SHP77 treated with DMSO at 0.1 percent for 48 hours (cell line): ENCODE measurements at regions not wholly inside any gene's neighbourhood (a gene's known extent, or its start where the extent isn't known, plus 50 kb on each side); places are given as distances from the start of the nearest gene placed in this dataset.
"Not testable (repeated sequence)": the region's sequence is repeated elsewhere in the genome, so short reads cannot be mapped to it uniquely, and the experiment has no call there.

Experiments
- DNase-seq: peaks from one replicate; lab custom pipeline; 2025; lab: John Stamatoyannopoulos, UW

DNA sequence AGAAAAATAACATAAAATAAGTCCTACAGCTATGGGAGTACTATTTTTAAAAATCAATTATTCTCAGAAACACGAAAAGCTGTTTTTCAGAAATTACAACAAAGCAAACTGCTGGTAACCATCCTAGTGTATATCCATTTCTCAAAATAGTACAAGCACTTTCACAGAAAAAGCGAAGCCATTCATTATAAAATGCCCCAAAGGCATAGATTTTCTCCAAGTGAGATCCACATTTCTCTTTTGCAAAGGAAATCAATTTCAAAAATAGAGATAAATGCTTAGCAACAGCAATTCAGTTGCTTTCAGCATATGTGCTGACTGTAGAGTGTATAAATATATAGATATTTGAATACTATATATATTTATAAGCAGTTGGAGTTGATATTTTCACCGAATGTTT is 1266.3 kb downstream of the SI start:
- DNase-seq, result no peak

DNA sequence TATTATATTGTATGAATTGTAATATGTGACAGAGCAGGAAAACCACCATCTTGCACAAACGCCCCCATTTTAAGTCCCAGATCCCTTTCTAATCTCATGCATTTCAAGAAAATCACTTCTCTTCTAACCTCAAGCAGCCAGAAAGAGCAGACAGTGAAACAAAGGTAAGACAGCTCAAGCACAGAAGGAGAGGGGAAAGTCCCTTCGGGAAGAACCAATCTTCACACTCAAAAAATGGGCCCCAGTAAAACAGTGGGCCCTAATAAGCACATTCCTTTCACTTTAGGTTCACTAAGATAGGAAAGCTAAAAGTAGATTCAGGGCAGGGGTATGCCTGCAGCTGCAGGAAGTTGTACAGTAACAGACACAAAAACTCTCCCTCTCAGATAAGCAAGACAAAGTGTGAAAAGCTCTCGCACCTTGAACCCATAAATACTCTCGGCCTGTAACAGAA is 1268.7 kb downstream of the SI start:
- no peak for DNase-seq

- DNase-seq, result no peak
Measured at GRCh38 chr3:163786416-163786815, 1291.9 kb downstream of the SI start.

DNA sequence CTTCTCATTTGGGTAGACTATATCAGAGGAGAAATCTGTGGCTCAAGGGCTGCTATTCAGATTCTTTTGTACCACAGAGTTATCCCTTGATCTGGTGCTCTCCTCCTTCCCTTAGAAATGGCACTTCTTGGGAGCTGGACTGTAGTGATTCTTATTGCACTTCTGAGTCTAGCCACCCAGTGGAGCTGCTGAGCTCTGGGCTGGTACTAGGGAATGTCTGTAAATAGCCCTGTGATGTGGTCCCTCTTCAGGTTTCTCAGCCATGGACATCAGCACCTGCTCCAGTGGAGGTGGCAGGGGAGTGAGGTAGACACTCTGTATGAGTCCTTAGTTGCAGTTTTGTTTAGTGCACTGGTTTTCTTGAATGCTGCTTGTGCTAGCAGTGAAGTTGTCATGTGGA is 1292.6 kb downstream of the SI start:
- peak; percentile 47 for DNase-seq

- DNase-seq, result no peak
Measured at GRCh38 chr3:163779396-163780344, 1298.6 kb downstream of the SI start.

GRCh38 chr3:163776743-163777142 is 1301.6 kb downstream of the SI start:
- no peak for DNase-seq

DNA sequence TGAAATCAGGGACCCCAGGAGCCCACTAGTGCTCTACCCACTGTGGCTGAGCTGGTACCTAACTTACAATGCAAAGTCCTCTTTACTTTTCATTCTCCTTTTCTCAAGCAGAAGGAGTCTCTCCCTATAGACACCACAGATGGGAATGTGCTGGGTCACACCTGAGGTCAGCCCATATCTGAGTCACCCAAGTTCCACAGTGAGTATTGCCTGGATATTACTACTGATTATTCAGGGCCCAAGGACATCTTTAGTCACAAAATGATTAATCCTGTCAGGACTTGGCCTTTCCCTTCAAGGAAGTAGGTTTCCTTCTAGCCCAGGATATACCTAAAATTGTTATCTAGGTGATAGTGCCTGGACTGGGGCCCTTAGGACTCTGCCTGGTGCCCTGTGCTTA is 1305.2 kb downstream of the SI start:
- DNase-seq, result no peak

DNA sequence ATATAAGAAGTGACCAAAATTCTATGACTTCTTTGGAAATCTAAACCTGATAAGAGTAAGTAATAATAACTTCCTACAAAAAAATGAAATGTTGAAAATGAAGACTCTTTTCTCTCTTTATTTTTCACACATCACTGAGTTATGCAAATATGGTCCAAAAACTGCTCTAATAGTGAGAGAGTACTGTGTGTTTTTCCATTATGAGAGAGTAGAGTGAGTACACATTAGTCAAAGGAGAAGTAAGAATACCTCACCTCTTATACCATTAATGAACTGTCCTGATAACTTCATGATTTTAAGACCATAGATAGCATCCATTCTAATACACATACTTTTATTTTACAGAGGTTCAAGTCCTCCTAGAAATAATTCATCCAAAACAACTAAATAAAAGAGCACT is 1310.2 kb downstream of the SI start:
- DNase-seq, result no peak

DNA sequence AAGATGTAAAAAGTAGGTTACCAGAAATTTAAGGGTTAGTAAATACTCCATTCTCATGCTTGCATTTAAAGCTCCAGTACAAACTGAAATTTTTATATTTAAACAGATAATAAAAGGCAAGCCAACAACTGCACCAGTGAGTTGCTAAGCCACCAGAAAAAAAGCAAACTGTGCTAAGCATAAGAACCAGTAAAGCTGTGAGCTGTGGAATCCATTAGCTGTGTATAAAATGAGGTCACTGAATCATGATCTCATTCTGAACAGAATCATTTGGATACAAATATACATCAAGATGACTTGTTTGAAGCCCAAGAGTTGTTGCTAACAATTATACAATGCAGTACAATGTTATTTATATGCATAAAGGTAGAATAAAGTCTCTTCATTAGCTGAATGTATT is 1312.2 kb downstream of the SI start:
- DNase-seq, result no peak

GRCh38 chr3:163753033-163753432 is 1325.3 kb downstream of the SI start:
- DNase-seq, result no peak

- DNase-seq, result no peak
Measured at GRCh38 chr3:163745204-163745603, 1333.1 kb downstream of the SI start.

GRCh38 chr3:163735394-163735793 is 1342.9 kb downstream of the SI start:
- no peak for DNase-seq

- no peak for DNase-seq
Measured at GRCh38 chr3:163730684-163731083, 1347.6 kb downstream of the SI start.

- DNase-seq, result no peak
Measured at GRCh38 chr3:163726125-163726524, 1352.2 kb downstream of the SI start.

DNA sequence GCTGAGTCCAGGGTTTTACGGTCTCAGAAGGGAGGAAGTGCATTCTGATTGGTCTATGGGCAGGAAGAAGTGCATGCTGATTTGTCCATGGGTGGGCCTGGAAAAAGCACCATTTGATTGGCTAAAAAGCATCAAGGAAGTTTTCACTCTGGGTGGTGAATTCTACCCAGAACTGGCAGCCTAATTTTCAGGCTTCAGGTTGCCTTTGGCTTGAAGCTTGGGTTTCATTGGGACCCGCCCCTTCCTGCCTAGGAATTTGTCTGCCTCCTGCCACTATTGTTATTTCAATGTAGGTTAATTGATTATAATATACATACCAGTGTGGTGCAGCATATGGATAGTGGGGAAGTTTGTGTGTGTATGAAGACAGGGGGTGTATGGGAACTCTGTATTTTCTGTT is 1355.9 kb downstream of the SI start:
- DNase-seq, result no peak

DNA sequence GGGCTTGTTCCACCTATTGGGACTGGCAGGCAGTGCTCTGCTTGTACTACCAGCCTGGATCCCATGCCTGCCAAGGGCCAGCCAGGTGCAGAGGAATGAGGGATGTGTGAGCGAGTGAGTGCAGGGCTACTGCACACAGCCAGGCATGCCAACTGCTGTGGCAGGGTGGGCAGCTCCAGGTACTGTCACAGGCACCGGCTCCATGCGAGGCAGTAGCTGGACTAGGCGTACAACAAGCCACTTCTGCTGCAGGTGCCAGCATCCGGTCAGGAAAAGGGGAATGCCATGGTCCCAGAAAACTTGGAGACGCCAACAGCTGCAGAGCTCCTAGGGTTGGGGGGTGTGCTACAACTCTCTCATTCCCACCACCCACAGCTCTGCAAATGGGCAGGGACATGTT is 1356.7 kb downstream of the SI start:
- DNase-seq, result no peak

DNA sequence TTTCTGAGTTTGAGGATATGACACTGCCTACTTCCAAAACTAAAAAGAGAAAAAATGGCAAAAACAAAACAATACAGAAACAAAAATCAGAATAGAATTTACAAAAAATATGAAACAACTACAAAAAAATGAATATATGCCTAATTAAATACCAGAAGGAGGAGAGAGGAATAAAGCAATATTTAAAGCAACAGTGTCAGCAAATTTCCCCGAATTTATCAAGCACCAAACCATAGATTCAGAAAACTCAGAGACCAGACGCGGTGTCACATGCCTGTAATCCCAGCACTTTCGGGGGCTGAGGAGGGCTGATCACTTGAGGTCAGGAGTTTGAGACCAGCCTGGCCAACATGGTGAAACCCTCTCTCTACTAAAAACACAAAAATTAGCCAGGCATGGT is 1360.9 kb downstream of the SI start:
- no peak for DNase-seq

DNA sequence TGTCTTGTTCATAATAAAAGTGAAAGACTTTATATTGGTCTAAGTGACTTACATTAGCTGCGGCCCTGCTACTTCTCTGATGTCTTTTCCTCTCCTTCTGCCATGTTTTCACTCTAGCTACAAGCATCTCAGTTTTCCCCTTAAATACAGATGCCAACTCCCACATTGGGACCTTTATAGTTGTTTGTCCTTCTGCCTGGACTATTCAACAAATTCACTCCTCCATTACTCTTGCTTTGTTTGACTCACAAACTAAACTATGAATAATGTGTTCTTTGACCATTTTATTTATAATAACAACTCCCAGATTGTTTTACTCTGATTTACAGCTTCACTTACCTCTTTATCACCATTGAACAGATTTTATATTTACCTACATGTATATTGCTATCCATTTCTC is 1369.9 kb downstream of the SI start:
- no peak for DNase-seq

DNA sequence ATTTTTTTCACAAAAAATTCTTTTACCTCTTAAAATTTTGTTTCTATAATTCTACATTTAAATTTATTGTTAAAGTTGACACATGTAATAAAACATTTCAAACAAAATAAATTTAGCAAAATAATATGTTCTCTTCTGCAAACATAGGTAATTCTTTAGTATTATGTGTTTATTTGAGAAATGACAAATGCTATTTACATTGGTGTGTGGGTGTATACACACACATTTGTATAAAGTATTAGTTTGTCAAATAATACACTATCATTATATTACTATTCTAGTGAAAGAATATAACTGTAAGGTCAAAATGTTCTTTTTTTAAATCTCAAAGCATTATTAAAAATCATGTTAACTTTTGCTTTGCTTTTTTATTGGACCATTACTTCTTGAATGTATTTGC is 1370.6 kb downstream of the SI start:
- no peak for DNase-seq

DNA sequence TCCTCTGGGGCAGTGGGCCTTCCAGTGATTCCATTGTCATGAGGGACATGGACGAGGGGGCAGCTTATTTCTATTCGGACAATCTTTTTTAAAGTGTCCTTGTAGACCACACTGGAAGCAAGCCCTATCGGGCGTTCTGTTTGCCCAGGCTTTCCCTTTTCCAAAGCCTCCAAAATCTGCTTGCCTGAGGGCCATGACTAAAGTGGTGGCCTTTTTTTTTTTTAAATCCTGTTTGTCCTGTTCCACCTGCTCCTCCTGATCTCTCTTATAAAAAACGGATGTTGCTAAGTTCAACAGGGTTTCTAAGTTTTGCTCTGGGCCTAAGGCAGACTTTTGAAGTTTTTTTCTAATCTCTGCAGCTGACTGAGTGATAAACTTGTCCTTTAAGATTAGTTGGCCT is 1380.1 kb downstream of the SI start:
- not testable (repeated sequence) for DNase-seq

DNA sequence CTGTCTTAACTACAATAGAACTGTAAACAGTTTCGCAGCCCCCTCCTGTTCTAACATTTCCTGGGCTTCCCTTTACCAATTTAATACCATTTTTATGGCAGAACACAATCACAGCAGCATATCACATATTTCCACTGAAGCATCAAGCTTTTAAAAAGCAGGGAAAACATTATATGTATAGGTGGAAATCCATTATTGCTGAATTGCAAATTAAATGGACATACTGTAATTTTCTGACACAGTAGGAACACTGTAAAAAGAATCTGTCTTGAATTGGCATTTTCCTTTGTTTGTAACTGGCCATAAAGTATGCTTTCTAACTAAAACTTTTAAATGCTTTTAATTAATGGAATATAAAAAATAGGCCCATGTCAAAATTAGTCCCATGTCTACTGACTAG is 1385.8 kb downstream of the SI start:
- DNase-seq, result no peak

DNA sequence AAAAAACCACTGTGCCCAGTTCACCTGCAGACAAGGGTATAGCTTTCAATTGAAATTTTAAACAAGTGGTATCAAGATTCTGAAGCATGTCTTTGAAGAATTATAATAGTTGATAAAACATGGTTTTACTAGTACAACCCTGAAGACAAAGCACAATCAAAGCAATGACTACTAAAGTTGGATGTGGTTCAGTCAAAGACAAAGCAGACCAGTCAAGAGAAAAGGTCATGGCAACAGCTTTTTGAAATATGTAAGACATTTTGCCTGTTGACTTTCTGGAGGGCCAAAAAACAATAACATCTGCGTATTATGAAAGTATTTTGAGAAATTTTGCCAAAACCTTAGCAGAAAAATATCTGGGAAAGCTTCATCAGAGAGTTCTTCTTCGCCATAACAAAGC is 1393.6 kb downstream of the SI start:
- DNase-seq, result no peak

- no peak for DNase-seq
Measured at GRCh38 chr3:163672954-163673353, 1405.3 kb downstream of the SI start.

DNA sequence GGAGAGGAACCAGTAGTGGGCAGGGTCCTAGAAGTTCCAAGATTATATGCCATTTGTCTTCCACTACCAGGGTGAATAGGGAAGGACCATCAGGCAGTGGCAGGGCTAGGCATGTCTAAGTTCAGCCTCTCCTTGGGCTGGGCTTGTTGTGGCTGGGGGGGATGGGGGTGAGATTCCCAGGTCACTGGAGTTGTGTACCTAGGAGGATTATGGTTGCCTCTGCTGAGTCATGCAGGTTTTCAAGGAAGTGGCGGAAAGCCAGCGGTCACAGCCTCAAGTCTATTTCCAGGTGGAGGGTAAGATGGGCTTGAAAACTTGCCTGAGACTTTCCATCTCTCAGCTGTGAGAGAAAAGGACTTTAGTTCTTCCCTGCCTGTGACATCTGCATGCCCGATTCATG is 1407.1 kb downstream of the SI start:
- no peak for DNase-seq
